ENCODE measurements at regions not wholly inside any gene's neighbourhood (a gene's known extent, or its start where the extent isn't known, plus 50 kb on each side); places are given as distances from the start of the nearest gene placed in this dataset.

GRCh38 chr1:60952612-60953111, 129.7 kb upstream of the NFIA start:
- TF ChIP-seq, protein P1, sequence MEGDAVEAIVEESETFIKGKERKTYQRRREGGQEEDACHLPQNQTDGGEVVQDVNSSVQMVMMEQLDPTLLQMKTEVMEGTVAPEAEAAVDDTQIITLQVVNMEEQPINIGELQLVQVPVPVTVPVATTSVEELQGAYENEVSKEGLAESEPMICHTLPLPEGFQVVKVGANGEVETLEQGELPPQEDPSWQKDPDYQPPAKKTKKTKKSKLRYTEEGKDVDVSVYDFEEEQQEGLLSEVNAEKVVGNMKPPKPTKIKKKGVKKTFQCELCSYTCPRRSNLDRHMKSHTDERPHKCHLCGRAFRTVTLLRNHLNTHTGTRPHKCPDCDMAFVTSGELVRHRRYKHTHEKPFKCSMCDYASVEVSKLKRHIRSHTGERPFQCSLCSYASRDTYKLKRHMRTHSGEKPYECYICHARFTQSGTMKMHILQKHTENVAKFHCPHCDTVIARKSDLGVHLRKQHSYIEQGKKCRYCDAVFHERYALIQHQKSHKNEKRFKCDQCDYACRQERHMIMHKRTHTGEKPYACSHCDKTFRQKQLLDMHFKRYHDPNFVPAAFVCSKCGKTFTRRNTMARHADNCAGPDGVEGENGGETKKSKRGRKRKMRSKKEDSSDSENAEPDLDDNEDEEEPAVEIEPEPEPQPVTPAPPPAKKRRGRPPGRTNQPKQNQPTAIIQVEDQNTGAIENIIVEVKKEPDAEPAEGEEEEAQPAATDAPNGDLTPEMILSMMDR (conservative IDR thresholded peaks at IDR 0.05): no peak
- TF ChIP-seq EZH2 (IDR thresholded peaks at IDR 0.05; ENCODE audit: low read depth): no peak
